ENCODE measurements at regions not wholly inside any gene's neighbourhood (a gene's known extent, or its start where the extent isn't known, plus 50 kb on each side); places are given as distances from the start of the nearest gene placed in this dataset.

DNA sequence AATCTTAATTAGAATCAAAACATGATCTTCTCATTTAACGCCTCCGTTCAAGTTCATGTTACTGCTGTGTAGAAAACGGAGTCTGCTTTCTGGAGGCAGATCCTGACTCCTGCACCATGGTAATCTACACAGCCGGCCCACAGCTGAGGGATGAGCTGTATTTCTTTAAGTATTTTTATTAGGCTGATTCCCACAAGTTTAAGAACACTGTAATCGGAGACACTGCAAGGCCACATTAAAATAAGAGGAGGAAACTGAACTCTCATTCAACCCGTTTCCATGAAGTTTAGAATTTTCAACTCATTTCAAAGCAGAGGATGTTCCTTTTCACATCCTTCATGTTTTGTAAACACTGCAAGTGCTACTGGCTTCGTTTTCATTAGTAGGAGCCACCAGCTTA is 372.2 kb downstream of the NFIB start:
- TF ChIP-seq, protein P1, sequence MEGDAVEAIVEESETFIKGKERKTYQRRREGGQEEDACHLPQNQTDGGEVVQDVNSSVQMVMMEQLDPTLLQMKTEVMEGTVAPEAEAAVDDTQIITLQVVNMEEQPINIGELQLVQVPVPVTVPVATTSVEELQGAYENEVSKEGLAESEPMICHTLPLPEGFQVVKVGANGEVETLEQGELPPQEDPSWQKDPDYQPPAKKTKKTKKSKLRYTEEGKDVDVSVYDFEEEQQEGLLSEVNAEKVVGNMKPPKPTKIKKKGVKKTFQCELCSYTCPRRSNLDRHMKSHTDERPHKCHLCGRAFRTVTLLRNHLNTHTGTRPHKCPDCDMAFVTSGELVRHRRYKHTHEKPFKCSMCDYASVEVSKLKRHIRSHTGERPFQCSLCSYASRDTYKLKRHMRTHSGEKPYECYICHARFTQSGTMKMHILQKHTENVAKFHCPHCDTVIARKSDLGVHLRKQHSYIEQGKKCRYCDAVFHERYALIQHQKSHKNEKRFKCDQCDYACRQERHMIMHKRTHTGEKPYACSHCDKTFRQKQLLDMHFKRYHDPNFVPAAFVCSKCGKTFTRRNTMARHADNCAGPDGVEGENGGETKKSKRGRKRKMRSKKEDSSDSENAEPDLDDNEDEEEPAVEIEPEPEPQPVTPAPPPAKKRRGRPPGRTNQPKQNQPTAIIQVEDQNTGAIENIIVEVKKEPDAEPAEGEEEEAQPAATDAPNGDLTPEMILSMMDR (conservative IDR thresholded peaks at IDR 0.05): no peak
- H3K27ac ChIP-seq: no peak overlapping the region

DNA sequence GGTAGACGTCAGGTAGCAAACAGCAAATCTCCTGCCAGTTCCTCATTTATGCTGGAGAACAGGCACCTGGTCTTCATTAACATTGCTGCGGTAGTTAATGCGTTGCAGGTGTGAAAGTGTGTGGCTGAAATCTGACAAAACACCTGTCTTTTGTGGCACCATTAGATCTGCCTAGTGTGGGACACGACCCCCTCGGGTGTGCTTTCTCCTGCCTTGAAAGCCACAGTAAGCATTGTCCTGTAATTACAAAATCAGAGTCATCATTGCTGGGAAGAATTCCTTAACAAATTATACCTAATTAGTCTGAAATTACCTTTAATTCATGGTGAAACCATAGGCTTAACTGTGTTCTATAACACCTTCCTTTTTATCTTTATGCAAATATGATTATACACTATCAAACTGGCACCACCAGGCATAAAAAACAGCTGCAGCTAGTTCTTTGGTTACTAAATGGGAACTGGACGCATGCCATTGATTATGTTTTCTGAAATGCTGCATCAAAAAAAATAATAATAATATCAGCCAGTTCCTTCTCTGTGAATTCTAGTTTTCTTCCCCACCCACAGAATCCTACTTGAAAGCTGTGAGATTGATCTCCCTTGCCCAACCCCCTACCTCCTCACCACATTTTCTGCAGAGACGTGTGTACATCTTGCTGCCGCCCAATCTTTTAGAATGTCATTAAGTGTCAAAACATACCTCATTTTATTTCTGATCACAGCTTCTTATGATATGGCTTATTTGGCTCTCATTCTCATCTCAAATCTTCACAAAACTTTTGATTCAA is 374.0 kb downstream of the NFIB start:
- TF ChIP-seq, protein P1 (conservative IDR thresholded peaks at IDR 0.05): no peak
- no peak overlapping the region for H3K27ac ChIP-seq

DNA sequence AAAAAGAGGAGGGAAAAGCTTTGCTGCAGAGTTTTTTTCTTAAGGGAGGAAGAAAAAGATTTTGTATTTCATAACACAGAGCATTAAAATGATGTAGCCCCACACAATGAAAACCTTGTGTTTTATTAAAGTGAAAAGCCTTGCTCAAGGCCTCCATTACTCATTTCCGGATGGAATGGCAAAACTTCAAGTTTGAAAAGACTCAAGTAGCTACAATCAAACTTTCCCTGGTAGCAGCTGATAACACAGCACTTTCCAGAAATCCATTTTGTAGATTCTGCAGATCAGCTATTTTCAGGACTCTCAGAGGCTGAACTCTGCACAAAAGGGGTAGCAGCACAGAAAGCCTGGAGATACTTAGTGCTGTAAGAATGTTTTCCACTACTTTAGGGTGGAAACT is 374.8 kb downstream of the NFIB start:
- TF ChIP-seq, protein P1 (conservative IDR thresholded peaks at IDR 0.05): no peak
- no peak overlapping the region for H3K27ac ChIP-seq

DNA sequence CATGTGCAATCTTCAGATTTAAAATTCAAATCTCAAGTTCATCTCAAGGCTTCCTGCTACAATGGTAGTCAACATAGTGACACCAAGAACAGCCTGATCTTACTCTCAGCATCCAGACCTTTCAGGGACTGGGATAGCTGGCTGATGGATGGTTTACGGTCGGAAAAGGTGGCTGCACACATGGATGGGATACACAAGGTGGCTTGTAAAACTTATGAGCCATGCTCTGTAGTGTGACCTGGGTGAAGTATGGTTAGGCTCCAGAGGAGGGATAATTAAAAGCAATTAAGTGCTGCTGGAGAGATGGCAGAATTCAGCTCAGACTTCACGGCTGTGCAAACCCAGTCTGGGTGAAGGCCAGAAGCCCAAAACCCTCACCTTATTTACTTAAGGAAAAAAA is 379.5 kb downstream of the NFIB start:
- no peak overlapping the region for H3K27ac ChIP-seq
- TF ChIP-seq, protein P1 (conservative IDR thresholded peaks at IDR 0.05): no peak

DNA sequence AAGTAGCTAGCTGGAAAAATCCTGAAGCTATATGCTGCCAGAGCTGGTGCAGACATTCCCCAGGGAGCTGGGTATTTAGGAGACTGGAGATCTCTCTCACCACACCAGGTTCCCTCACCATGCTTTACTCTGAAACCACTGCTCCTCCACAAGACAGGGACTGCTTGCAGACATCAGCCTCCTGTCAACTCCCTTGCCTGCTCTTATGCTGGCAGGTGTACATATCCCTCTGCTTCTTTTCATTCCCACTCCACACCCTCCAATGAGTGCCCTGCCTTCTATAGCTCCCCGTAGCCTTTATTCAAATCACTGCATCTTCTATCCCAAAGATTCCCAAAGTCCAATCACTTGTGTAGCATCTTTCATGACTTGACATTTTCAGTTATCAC is 380.7 kb downstream of the NFIB start:
- no peak overlapping the region for H3K27ac ChIP-seq
- TF ChIP-seq, protein P1 (conservative IDR thresholded peaks at IDR 0.05): no peak

DNA sequence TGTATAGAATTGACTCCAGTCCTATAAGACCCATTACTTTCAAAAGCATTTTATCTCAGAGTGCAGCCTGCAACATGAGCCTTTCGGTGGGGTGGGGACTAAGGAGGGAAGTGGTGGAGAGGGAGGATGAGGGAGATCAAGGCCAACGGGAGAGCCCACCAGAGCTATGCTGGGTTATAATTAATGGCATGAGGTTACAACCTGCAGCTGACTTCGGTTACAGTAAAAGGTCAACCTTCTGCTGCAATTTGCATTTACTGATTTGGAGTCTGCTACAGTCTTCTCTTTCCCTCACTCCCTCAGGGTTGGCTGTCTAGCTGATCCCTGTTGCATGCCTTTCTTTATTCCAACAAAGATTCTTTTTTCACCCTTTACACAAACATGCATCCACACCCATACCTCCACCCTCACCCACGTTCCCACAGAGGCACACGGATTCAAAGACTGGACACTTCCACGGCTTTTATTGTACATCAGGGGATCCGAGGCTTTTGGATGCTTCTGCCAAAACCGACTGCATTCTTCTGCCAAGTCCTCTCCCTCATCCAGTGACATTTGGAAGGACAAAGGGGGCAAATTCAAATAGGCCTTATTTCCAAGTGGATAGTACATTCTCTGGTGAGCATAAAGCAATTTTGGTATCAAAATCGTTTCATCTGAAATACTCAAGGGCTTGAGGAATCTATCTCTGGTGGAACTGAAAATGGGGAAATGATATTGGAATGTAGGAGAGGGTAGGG is 381.2 kb downstream of the NFIB start:
- TF ChIP-seq, protein P1 (conservative IDR thresholded peaks at IDR 0.05): no peak

DNA sequence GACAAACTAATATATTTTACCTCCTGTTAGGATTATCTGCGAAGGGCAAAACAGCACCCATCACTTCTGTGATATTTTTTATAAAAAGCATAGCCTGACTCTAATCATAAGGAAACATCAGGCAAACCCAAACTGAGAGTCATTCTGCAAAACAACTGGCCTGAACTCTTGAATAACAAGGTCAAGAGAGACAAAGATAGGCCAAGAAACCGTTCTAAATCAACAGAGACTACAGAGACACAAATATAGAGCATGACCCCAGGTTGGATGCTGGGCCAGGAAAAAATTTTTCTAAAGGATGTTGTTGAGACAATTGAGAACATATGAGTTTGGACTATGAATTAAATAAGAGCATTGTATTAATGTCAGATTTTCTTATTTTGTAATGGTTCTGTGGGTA is 384.9 kb downstream of the NFIB start:
- H3K27ac ChIP-seq: no peak overlapping the region
- TF ChIP-seq, protein P1 (conservative IDR thresholded peaks at IDR 0.05): no peak

More for the DNA sequence above, 381.2 kb downstream of the NFIB start:
- no peak overlapping the region for H3K27ac ChIP-seq
